ENCODE measurements at regions not wholly inside any gene's neighbourhood (a gene's known extent, or its start where the extent isn't known, plus 50 kb on each side); places are given as distances from the start of the nearest gene placed in this dataset.

DNA sequence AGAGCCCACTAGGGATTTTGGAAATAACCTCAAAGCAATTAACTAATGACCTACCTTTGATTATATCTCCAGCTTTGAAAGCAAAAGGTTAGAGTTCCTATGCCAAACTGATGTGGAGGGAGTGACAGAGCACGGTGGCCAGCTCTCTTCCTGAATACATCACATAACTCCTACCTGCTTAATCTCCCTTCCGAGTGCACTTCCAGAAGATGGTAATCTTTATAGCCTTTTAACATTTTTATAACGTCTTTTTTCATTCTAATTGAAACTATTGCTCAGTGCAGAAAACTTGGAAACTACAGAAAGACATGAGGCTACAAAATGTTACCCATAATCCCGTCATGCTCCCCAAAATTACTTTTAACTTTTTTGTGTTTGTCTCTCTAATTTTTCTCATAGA is 110.5 kb upstream of the COX10 start:
- TF ChIP-seq CTCF (IDR thresholded peaks at IDR 0.05): no peak
- no peaks in the 10 kb centered on the region for H3K4me1 ChIP-seq
- no peak overlapping the region for H3K27ac ChIP-seq
- ATAC-seq: no peak
- no peaks in the 10 kb centered on the region for H3K36me3 ChIP-seq (ENCODE audit: insufficient read depth in 1 of 2, low read depth in 1 of 2)
- intact Hi-C loops (cut with DNase I): no loop called here
- 67 to 78% (median 72%) methylated on average over 4 of the region's 4 CpGs for WGBS, 3 donors
- no peak overlapping the region for H3K4me3 ChIP-seq
- H3K9me3 ChIP-seq: no peaks in the 10 kb centered on the region
- DNase-seq: no peak
- H3K27me3 ChIP-seq (ENCODE audit: insufficient read depth in 3 of 3, low read length in 2 of 3): no peaks in the 10 kb centered on the region

- Histone ChIP-seq H3K27ac (no peak overlapping the region), H3K36me3 (ENCODE audit: insufficient read depth in 1 of 2, low read depth in 1 of 2) (no peaks in the 10 kb centered on the region), H3K4me3 (no peak overlapping the region), H3K9me3 (no peaks in the 10 kb centered on the region), H3K4me1 (no peaks in the 10 kb centered on the region), H3K27me3 (ENCODE audit: insufficient read depth in 3 of 3, low read length in 2 of 3) (no peaks in the 10 kb centered on the region)
- WGBS, 3 donors: 83 to 89% (median 87%) methylated on average over 4 of the region's 4 CpGs
- no peak for DNase-seq
- intact Hi-C loops (cut with DNase I): no loop called here
- no peak for ATAC-seq
- TF ChIP-seq CTCF (IDR thresholded peaks at IDR 0.05): no peak
Measured at GRCh38 chr17:13961265-13961664, 108.0 kb upstream of the COX10 start.

- ATAC-seq (no peak), DNase-seq (no peak)
- Histone ChIP-seq H3K27ac (no peak overlapping the region), H3K27me3 (ENCODE audit: insufficient read depth in 3 of 3, low read length in 2 of 3) (no peaks in the 10 kb centered on the region), H3K9me3 (no peaks in the 10 kb centered on the region), H3K4me1 (no peaks in the 10 kb centered on the region), H3K4me3 (no peak overlapping the region), H3K36me3 (ENCODE audit: insufficient read depth in 1 of 2, low read depth in 1 of 2) (no peaks in the 10 kb centered on the region)
- intact Hi-C loops (cut with DNase I): no loop called here
- WGBS, 3 donors: 72 to 84% (median 83%) methylated on average over 2 of the region's 2 CpGs
- no peak for TF ChIP-seq CTCF (IDR thresholded peaks at IDR 0.05)
Measured at GRCh38 chr17:13962716-13963240, 106.5 kb upstream of the COX10 start.

DNA sequence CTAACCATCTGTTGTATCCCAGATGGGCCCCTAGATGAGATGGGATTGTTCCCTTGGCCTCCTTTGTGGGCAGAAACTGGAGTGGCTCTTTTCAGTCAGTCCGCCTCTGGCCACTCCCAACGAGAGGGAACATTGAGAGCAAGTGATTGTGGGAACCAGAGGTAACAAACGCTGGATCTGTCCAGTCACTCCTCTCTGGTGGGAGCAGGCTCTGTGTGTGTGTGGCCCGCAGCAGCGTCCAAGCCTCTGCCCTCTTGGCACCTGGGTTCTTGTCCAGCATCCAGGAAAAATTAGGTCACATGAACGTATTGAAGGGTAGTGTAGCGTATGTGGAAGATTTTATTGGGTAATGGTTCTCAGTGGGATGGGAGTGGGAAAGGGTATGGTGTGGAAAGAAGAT is 101.9 kb upstream of the COX10 start:
- ATAC-seq: no peak
- intact Hi-C loops (cut with DNase I): no loop called here

More for the DNA sequence above, 101.9 kb upstream of the COX10 start:
- no peak for DNase-seq
- WGBS, 3 donors: 65 to 73% (median 68%) methylated on average over 7 of the region's 7 CpGs
- TF ChIP-seq CTCF (IDR thresholded peaks at IDR 0.05): no peak
- Histone ChIP-seq H3K4me3 (no peak overlapping the region), H3K27ac (no peak overlapping the region), H3K9me3 (no peaks in the 10 kb centered on the region), H3K4me1 (no peaks in the 10 kb centered on the region), H3K36me3 (ENCODE audit: insufficient read depth in 1 of 2, low read depth in 1 of 2) (no peaks in the 10 kb centered on the region), H3K27me3 (ENCODE audit: insufficient read depth in 3 of 3, low read length in 2 of 3) (no peaks in the 10 kb centered on the region)

All from psoas muscle (tissue), 7 donors.